ENCODE measurements at regions not wholly inside any gene's neighbourhood (a gene's known extent, or its start where the extent isn't known, plus 50 kb on each side); places are given as distances from the start of the nearest gene placed in this dataset.
"Not testable (repeated sequence)": the region's sequence is repeated elsewhere in the genome, so short reads cannot be mapped to it uniquely, and the experiment has no call there.

DNA sequence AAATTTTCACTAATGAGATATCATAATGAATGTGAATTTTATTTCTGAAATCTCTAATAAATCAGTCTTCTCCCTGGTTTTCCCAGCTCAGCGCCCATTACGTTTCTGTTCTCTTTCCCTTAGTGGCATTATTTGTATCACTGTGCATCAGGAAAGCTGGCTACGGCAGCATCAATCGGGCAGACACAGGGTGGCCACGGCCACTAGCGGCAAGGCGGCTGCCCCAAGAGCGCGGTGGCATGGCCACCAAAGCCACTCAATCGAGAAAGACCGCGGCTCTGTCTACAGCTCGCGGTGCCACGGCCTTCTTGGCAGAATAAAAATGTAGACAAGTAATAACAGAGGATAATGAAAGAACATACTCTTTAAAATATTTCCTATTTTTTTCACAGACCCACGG, 168.0 kb downstream of the RPIA start:
- H3K9me3 Mint-ChIP-seq: no peaks in the 10 kb centered on the region
- no peak overlapping the region for H3K27ac Mint-ChIP-seq
- H3K4me3 Mint-ChIP-seq: no peak overlapping the region
- intact Hi-C loops (cut with micrococcal nuclease): no loop called here
- peaks cover 6% of the 10 kb centered on the region for H3K4me1 Mint-ChIP-seq (ENCODE audit: low read depth)
- no peaks in the 10 kb centered on the region for H3K27me3 Mint-ChIP-seq
- no peaks in the 10 kb centered on the region for H3K36me3 Mint-ChIP-seq (ENCODE audit: low read depth)

DNA sequence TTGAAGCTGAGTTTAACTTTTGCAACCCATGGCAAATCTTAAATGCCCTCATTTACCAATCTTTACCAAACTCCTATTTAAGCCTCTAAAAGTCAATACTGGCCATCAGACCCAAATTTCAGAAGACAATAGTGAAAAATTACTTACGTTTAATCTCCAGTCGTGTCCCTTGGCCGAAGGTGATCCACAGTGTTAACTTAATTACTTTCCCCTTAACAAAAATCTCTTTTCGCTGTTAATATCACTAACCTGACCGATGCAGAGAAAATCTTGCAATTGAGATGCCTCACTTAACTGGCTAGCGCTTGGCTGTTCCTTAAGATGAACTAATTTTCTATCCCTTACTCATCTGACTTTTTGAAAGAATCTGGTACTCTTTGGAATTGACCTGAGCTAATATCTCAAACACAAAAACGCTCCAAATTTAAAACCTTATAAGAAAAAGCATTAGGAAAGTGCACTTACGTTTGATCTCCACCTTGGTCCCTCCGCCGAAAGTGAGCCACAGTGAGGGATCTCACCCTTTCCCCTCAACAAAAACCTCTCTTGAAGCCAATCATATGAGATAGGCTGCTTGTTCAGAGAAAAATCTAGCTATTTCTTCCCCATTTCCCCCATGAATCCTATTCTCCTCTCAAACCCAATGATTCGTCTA, 169.1 kb downstream of the RPIA start:
- H3K36me3 Mint-ChIP-seq (ENCODE audit: low read depth): no peaks in the 10 kb centered on the region
- intact Hi-C loops (cut with micrococcal nuclease): no loop called here
- peaks cover 13% of the 10 kb centered on the region for H3K4me1 Mint-ChIP-seq (ENCODE audit: low read depth)
- H3K27ac Mint-ChIP-seq: no peak overlapping the region
- H3K9me3 Mint-ChIP-seq: no peaks in the 10 kb centered on the region
- H3K4me3 Mint-ChIP-seq: no peak overlapping the region
- peaks cover under 1% of the 10 kb centered on the region for H3K27me3 Mint-ChIP-seq

DNA sequence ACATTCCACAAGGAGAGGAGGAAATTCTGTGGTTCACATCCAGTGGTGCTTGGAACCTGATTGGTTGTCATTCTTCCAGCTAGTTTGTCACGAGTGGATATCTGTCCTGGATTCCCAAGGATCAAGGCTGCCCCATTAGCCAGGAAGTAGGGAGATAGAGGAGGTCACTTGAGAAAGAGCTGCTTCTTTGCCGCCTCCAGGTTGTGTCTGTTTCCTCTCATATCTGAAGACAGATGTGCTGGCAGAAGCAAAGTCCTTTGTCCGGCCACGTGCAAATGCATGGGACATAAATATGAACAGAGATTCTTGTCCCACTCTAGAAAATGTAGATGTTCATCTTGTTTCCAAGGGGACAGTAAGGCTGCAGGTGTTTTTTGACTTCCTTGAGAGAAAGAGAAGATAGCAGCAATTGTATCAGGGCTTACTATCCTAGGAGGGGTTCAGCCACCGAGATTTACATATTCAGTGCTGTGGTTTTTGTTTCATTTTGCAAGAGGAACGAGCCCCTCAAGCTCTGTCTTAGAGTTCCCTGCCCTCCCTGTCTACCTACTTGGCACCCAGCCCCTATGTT, 174.4 kb downstream of the RPIA start:
- Mint-ChIP-seq H3K4me3 (no peak overlapping the region), H3K36me3 (ENCODE audit: low read depth) (no peaks in the 10 kb centered on the region), H3K4me1 (ENCODE audit: low read depth) (peaks cover 28% of the 10 kb centered on the region), H3K27ac (peak overlapping the region; percentile 1), H3K9me3 (no peaks in the 10 kb centered on the region), H3K27me3 (peaks cover 9% of the 10 kb centered on the region)
- intact Hi-C loops (cut with micrococcal nuclease): no loop called here

DNA sequence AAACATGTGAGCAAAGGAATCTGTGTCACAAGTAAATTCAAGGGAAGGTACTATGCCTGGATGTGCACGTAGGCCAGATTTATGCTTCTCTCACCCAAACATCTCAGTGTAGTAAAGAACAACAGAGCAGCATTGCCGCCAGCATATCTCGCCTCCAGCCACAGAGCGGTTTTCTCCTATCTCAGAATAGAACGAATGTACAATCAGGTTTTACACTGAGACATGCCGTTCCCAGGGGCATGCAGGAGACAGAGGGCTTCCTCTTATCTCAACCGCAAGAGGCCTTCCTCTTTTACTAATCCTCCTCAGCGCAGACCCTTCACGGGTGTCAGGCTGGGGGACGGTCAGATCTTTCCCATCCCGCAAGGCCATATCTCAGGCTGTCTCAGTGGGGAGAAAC, 175.3 kb downstream of the RPIA start:
- no peaks in the 10 kb centered on the region for H3K36me3 Mint-ChIP-seq (ENCODE audit: low read depth)
- intact Hi-C loops (cut with micrococcal nuclease): no loop called here
- peaks cover 36% of the 10 kb centered on the region for H3K4me1 Mint-ChIP-seq (ENCODE audit: low read depth)
- H3K27ac Mint-ChIP-seq: peak overlapping the region; percentile 1
- peaks cover 9% of the 10 kb centered on the region for H3K27me3 Mint-ChIP-seq
- H3K9me3 Mint-ChIP-seq: no peaks in the 10 kb centered on the region
- no peak overlapping the region for H3K4me3 Mint-ChIP-seq

DNA sequence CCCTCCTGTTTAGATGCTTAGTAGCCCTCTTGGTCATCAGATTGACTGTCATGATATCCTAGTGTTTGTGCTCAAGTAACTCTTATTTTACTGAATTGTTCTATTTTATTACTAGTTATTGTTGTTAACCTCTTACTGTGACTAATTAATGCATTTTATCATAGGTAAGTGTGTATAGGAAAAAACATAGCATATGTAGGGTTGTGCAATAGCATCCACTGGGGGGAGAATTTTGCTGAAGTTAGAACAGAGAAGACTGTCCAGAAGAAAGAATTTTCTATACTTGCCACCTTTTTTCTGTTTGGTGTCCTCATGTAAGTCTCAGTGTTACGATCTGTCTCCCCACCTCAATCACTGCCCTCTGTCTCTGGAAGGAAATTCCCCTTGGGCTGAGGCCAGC, 177.4 kb downstream of the RPIA start:
- H3K36me3 Mint-ChIP-seq (ENCODE audit: low read depth): no peaks in the 10 kb centered on the region
- H3K4me3 Mint-ChIP-seq: no peak overlapping the region
- H3K9me3 Mint-ChIP-seq: no peaks in the 10 kb centered on the region
- H3K4me1 Mint-ChIP-seq (ENCODE audit: low read depth): peaks cover 40% of the 10 kb centered on the region
- no peak overlapping the region for H3K27ac Mint-ChIP-seq
- intact Hi-C loops (cut with micrococcal nuclease): no loop called here
- H3K27me3 Mint-ChIP-seq: peaks cover 9% of the 10 kb centered on the region

DNA sequence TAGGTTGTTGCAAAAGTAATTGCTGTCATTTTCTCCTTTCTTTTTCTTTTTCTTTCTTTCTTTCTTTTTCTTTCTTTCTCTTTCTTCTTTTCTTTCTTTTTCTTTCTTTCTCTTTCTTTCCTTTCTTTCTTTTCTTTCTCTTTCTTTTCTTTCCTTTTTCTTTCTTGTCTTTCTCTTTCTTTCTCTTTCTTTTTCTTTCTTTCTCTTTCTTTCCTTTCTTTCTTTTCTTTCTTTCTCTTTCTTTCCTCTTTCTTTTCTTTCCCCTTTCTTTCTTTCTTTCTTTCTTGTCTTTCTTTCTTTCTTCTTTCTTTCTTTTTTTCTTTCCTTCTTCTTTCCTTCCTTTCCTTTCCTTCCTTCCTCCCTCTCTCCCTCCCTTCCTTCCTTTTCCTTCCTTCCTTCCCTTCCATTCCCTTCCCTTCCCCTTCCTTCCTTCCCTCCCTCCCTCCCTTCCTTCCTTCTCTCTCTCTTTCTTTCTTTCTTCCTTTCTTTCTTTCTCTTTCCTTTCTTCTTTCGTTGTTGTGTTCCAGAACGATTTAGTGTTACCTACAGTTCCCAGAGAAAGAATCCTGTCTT, 178.9 kb downstream of the RPIA start:
- H3K27ac Mint-ChIP-seq: no peak overlapping the region
- H3K36me3 Mint-ChIP-seq (ENCODE audit: low read depth): no peaks in the 10 kb centered on the region
- no peaks in the 10 kb centered on the region for H3K9me3 Mint-ChIP-seq
- intact Hi-C loops (cut with micrococcal nuclease): no loop called here
- peaks cover 38% of the 10 kb centered on the region for H3K4me1 Mint-ChIP-seq (ENCODE audit: low read depth)
- H3K4me3 Mint-ChIP-seq: no peak overlapping the region
- peaks cover 9% of the 10 kb centered on the region for H3K27me3 Mint-ChIP-seq

DNA sequence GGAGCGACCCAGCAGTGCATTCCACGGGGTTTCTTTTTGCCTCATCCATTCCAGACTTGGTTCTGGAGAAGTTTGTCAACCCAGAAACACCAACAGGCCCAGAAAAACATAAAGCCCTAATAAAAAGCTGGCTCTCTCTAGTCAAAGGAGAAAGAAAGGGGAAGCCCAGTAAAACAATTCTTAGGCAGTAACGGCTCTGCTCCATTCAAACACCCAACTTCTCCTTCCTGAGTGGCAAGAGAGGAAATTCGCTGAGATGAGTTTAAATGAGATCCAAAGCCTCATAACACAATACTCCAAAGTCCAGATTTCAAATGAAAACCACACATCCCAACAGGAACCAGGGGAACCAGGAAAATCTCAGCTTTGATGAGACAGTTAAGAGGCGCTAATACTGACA, 179.9 kb downstream of the RPIA start:
- no peak overlapping the region for H3K27ac Mint-ChIP-seq
- intact Hi-C loops (cut with micrococcal nuclease): no loop called here
- H3K4me1 Mint-ChIP-seq (ENCODE audit: low read depth): peaks cover 29% of the 10 kb centered on the region
- no peaks in the 10 kb centered on the region for H3K36me3 Mint-ChIP-seq (ENCODE audit: low read depth)
- no peaks in the 10 kb centered on the region for H3K9me3 Mint-ChIP-seq
- no peak overlapping the region for H3K4me3 Mint-ChIP-seq
- H3K27me3 Mint-ChIP-seq: peaks cover 4% of the 10 kb centered on the region

DNA sequence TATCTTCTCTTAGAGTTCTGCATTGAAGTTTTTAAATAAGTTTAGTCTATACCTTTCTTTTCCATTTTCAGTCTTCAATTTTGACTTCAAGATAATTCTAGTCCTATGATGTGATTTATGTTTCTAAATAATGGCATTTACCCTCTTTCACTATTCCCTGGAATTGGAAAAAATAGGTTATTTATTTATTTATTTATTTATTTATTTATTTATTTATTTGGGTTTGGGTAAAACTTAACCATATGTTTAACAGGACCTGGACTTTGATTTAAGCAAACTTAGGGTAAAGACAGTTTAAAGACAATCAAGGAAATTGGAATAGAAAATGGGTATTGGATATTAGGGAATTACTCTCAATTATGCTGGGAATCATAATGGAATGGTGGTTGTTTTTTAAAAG, 182.1 kb downstream of the RPIA start:
- Mint-ChIP-seq H3K27me3 (no peaks in the 10 kb centered on the region), H3K27ac (no peak overlapping the region), H3K4me1 (ENCODE audit: low read depth) (peaks cover 21% of the 10 kb centered on the region), H3K4me3 (no peak overlapping the region), H3K9me3 (no peaks in the 10 kb centered on the region), H3K36me3 (ENCODE audit: low read depth) (no peaks in the 10 kb centered on the region)
- intact Hi-C loops (cut with micrococcal nuclease): no loop called here

DNA sequence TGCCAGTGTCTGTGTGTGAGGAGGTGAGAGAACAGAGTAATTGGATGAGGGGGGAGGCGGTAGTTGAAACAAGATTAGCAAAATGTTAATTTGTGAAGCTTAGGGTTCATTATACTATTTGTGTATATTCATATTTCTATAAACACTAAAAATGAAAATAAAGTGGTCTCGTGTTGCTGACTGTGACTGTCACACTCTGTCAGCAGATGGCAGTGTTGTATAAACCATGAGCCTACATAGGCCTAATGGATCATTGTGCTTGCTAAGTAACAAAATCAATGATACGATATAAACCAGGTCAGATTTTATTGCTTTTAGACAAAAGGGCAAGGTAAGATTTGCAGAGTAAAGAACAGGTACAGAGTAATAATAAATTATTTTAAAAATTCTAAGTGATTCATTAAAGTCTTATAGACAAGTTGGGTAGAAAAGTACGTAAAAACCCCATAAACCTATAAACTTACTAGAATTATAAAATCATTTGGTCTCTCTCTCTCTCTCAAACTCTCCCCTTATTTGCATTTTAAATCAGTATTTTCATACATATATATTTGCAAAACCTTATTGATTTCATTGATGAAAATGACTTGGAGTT, 182.7 kb downstream of the RPIA start:
- Mint-ChIP-seq H3K27ac (no peak overlapping the region), H3K4me1 (ENCODE audit: low read depth) (peaks cover 21% of the 10 kb centered on the region), H3K9me3 (no peaks in the 10 kb centered on the region), H3K4me3 (no peak overlapping the region), H3K36me3 (ENCODE audit: low read depth) (no peaks in the 10 kb centered on the region), H3K27me3 (no peaks in the 10 kb centered on the region)
- intact Hi-C loops (cut with micrococcal nuclease): no loop called here

DNA sequence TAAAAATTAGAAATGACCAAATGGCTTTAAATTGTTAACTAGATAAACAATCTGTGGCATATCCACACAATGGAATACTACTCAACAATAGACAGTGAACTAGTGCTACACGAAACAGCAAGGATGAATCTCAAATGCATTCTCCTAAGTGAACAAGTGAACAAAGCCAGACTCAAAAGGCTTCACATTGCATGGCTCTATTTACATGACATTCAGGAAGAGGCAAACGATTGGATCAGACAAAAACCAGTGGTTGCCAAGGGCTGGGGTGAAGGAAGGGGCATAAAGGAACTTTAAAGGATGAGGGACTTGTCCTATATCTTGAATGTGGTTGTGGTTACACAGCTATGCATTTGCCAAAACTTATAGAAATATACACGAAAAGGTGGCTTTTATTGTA, 184.3 kb downstream of the RPIA start:
- intact Hi-C loops (cut with micrococcal nuclease): loop anchor here (5.0 kb wide), 1 partner anchor 67 kb away; no protein-coding TSS in a partner anchor
- Mint-ChIP-seq H3K4me3 (no peak overlapping the region), H3K27ac (no peak overlapping the region)

DNA sequence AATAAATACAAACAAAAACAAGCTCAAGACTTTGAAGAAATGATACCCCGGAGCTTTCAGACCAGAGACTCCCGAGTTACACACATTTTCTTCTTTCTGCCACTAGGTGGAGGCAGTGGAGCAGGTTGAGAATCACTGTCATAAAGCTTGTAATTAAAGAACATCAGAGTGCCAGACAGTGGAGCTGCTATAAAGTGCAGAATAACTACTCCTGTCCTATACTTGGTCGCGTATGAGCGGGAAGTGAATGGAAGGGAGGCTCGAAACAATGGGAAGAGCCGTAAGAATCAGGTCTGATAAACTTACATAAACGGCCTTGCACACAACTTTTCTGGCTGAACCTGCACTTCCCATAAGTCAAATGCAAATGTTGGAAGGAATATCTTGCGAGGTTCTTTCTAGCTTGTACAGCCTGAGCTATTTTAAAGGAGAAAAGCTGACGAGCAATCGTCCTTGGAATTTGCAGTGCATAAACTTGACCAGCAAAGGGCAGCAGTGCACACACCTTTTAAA, 189.0 kb downstream of the RPIA start:
- H3K9me3 Mint-ChIP-seq: no peaks in the 10 kb centered on the region
- H3K36me3 Mint-ChIP-seq (ENCODE audit: low read depth): no peaks in the 10 kb centered on the region
- peaks cover 4% of the 10 kb centered on the region for H3K4me1 Mint-ChIP-seq (ENCODE audit: low read depth)
- no peak overlapping the region for H3K27ac Mint-ChIP-seq
- H3K27me3 Mint-ChIP-seq: no peaks in the 10 kb centered on the region
- no peak overlapping the region for H3K4me3 Mint-ChIP-seq
- intact Hi-C loops (cut with micrococcal nuclease): loop anchor here (1.0 kb wide), 1 partner anchor 39 kb away; no protein-coding TSS in a partner anchor

More for the DNA sequence above, 184.3 kb downstream of the RPIA start:
- no peaks in the 10 kb centered on the region for H3K27me3 Mint-ChIP-seq
- no peaks in the 10 kb centered on the region for H3K9me3 Mint-ChIP-seq
- H3K36me3 Mint-ChIP-seq (ENCODE audit: low read depth): no peaks in the 10 kb centered on the region
- H3K4me1 Mint-ChIP-seq (ENCODE audit: low read depth): peaks cover 17% of the 10 kb centered on the region

DNA sequence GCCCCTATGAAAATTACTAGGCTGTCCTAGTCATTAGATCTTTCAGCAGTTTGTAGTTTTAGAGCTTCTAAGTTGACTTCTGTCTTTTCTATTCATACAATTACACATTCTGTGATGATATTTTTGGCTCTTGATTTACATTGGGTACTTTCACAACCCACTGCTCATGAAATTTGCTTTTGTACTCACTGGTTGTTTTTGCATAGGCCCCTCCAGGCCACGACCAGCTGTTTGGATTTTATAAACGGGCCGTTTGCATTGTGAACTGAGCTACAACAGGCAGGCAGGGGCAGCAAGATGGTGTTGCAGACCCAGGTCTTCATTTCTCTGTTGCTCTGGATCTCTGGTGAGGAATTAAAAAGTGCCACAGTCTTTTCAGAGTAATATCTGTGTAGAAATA, 193.8 kb downstream of the RPIA start:
- no peak overlapping the region for H3K27ac Mint-ChIP-seq
- intact Hi-C loops (cut with micrococcal nuclease): no loop called here
- peaks cover 28% of the 10 kb centered on the region for H3K4me1 Mint-ChIP-seq (ENCODE audit: low read depth)
- no peak overlapping the region for H3K4me3 Mint-ChIP-seq
- no peaks in the 10 kb centered on the region for H3K9me3 Mint-ChIP-seq
- H3K27me3 Mint-ChIP-seq: no peaks in the 10 kb centered on the region
- H3K36me3 Mint-ChIP-seq (ENCODE audit: low read depth): no peaks in the 10 kb centered on the region

DNA sequence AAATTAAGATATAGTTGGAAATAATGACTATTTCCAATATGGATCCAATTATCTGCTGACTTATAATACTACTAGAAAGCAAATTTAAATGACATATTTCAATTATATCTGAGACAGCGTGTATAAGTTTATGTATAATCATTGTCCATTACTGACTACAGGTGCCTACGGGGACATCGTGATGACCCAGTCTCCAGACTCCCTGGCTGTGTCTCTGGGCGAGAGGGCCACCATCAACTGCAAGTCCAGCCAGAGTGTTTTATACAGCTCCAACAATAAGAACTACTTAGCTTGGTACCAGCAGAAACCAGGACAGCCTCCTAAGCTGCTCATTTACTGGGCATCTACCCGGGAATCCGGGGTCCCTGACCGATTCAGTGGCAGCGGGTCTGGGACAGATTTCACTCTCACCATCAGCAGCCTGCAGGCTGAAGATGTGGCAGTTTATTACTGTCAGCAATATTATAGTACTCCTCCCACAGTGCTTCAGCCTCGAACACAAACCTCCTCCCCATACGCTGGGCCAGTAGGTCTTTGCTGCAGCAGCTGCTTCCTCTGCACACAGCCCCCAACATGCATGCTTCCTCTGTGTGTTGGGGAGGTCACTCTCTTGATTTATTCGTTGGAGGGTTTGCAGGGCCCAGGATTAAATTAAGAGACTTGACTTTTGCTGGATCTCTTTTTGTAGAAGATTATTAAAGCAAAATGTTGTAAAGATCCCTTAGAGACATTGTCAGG, 194.4 kb downstream of the RPIA start:
- no peak overlapping the region for H3K27ac Mint-ChIP-seq
- no peaks in the 10 kb centered on the region for H3K9me3 Mint-ChIP-seq
- peaks cover 28% of the 10 kb centered on the region for H3K4me1 Mint-ChIP-seq (ENCODE audit: low read depth)
- H3K4me3 Mint-ChIP-seq: no peak overlapping the region
- no peaks in the 10 kb centered on the region for H3K27me3 Mint-ChIP-seq
- intact Hi-C loops (cut with micrococcal nuclease): no loop called here
- no peaks in the 10 kb centered on the region for H3K36me3 Mint-ChIP-seq (ENCODE audit: low read depth)

DNA sequence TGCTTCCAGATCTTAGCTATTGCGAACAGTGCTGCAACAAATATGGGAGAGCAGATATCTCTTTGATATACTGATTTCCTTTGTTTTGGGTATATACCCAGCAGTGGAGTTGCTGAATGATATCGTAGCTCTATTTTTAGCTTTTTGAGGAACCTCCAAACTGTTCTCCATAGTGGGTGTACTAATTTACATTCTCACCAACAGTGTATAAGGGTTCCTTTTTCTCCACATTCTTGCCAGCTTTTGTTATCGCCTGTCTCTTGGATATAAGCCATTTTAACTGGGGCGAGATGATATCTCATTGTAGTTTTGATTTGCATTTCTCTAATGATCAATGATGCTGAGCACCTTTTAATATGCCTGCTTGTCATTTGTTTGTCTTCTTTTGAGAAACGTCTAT, 196.0 kb downstream of the RPIA start:
- H3K4me3 Mint-ChIP-seq; H3K36me3 Mint-ChIP-seq (ENCODE audit: low read depth); intact Hi-C loops (cut with micrococcal nuclease); H3K9me3 Mint-ChIP-seq; H3K27me3 Mint-ChIP-seq; H3K27ac Mint-ChIP-seq: not testable (repeated sequence)
- H3K4me1 Mint-ChIP-seq (ENCODE audit: low read depth): peaks cover 28% of the 10 kb centered on the region

Data from dendritic cell treated with granulocyte-macrophage colony-stimulating factor and Interleukin-4, amounts not matched to agents 40 ng/mL and 50 ng/mL, for 4 days (primary cell).